WTC11 (cell line): ENCODE measurements at regions not wholly inside any gene's neighbourhood (a gene's known extent, or its start where the extent isn't known, plus 50 kb on each side); places are given as distances from the start of the nearest gene placed in this dataset.

Experiments used
- ATAC-seq: fragments of 200-7000 bp; cut with Tn5 transposase; 2 replicates; pipeline ENCODE4 v1.10.0; 2021; ENCODE audit warnings: mild to moderate bottlenecking, moderate library complexity
- CTCF ChIA-PET: fragments of 300-600 bp; sonication (Branson Sonifier 250); formaldehyde crosslinking; loops from one replicate; lab custom pipeline; 2021; ENCODE audit warnings: antibody characterized with exemption; lab: Charles Lee
- POLR2A ChIA-PET: fragments of 350-600 bp; sonication (Branson Sonifier 250); formaldehyde crosslinking; loops from one replicate; lab custom pipeline; 2021; ENCODE audit warnings: antibody characterized with exemption; lab: Charles Lee
- DNase-seq: peaks from one replicate; pipeline ENCODE4 v3.0.0; 2021; ENCODE audit warnings: low spot score
- H3K27ac Mint-ChIP-seq: 2 replicates; pipeline ENCODE4 v1.8.0; 2021; ENCODE audit warnings: mixed read lengths
- H3K27me3 Mint-ChIP-seq: 2 replicates; pipeline ENCODE4 v1.8.0; 2021; ENCODE audit warnings: low read depth, mild to moderate bottlenecking, moderate library complexity, mixed read lengths
- H3K36me3 Mint-ChIP-seq: 2 replicates; pipeline ENCODE4 v1.8.0; 2021; ENCODE audit warnings: mixed read lengths
- H3K4me1 Mint-ChIP-seq: 2 replicates; pipeline ENCODE4 v1.8.0; 2022; ENCODE audit warnings: mixed read lengths
- H3K4me3 Mint-ChIP-seq: 2 replicates; pipeline ENCODE4 v1.8.0; 2021; ENCODE audit warnings: mild to moderate bottlenecking, moderate library complexity, mixed read lengths
- H3K9me3 Mint-ChIP-seq: 2 replicates; pipeline ENCODE4 v1.8.0; 2021; ENCODE audit warnings: mixed read lengths
- ATF3 ChIP-seq: sonication (generic); formaldehyde crosslinking; conservative IDR thresholded peaks from 2 replicates; pipeline ENCODE4 v1.8.1; 2022; ENCODE audit warnings: mild to moderate bottlenecking, missing genetic modification reagents
- ELF4 ChIP-seq: sonication (generic); formaldehyde crosslinking; IDR thresholded peaks from 2 replicates; pipeline ENCODE4 v1.8.1; 2022; ENCODE audit warnings: low read depth, mild to moderate bottlenecking, moderate library complexity, missing genetic modification reagents
- ERG ChIP-seq: fragments of 250-450 bp; sonication (Bioruptor Pico); IDR thresholded peaks from 2 replicates; pipeline ENCODE4 v1.8.0; 2021; ENCODE audit warnings: mild to moderate bottlenecking
- ETV6 ChIP-seq: sonication (generic); formaldehyde crosslinking; IDR thresholded peaks from 2 replicates; pipeline ENCODE4 v1.8.1; 2022; ENCODE audit warnings: mild to moderate bottlenecking, missing genetic modification reagents
- FOXJ3 ChIP-seq: sonication (generic); formaldehyde crosslinking; IDR thresholded peaks from 2 replicates; pipeline ENCODE4 v1.9.0; 2021; ENCODE audit warnings: missing genetic modification reagents, mild to moderate bottlenecking, borderline replicate concordance
- HMGXB4 ChIP-seq: sonication (generic); formaldehyde crosslinking; IDR thresholded peaks from 2 replicates; pipeline ENCODE4 v1.8.1; 2023; ENCODE audit warnings: mild to moderate bottlenecking, moderate library complexity, missing genetic modification reagents
- MLX ChIP-seq: sonication (generic); formaldehyde crosslinking; IDR thresholded peaks from 2 replicates; pipeline ENCODE4 v1.8.1; 2023; ENCODE audit warnings: mild to moderate bottlenecking, missing genetic modification reagents, moderate library complexity
- MYBL2 ChIP-seq: sonication (generic); formaldehyde crosslinking; IDR thresholded peaks from 2 replicates; pipeline ENCODE4 v1.8.1; 2023; ENCODE audit warnings: mild to moderate bottlenecking, moderate library complexity, missing genetic modification reagents
- NR1H2 ChIP-seq: sonication (generic); formaldehyde crosslinking; IDR thresholded peaks from 2 replicates; pipeline ENCODE4 v1.9.0; 2021; ENCODE audit warnings: mild to moderate bottlenecking, moderate library complexity, missing genetic modification reagents
- PRDM15 ChIP-seq: sonication (generic); formaldehyde crosslinking; IDR thresholded peaks from 2 replicates; pipeline ENCODE4 v1.8.0; 2022; ENCODE audit warnings: missing genetic modification reagents
- PRRX2 ChIP-seq: fragments of 250-450 bp; sonication (Bioruptor Pico); IDR thresholded peaks from 2 replicates; pipeline ENCODE4 v1.8.0; 2021; ENCODE audit warnings: mild to moderate bottlenecking
- RELA ChIP-seq: sonication (generic); formaldehyde crosslinking; IDR thresholded peaks from 2 replicates; pipeline ENCODE4 v1.8.1; 2022; ENCODE audit warnings: missing genetic modification reagents, mild to moderate bottlenecking, borderline replicate concordance
- SP1 ChIP-seq: sonication (generic); formaldehyde crosslinking; conservative IDR thresholded peaks from 2 replicates; pipeline ENCODE4 v1.8.1; 2022; ENCODE audit warnings: missing genetic modification reagents
- TEAD4 ChIP-seq: sonication (generic); formaldehyde crosslinking; IDR thresholded peaks from 2 replicates; pipeline ENCODE4 v1.8.0; 2022; ENCODE audit warnings: mild to moderate bottlenecking, missing genetic modification reagents
- USF2 ChIP-seq: sonication (generic); formaldehyde crosslinking; IDR thresholded peaks from 2 replicates; pipeline ENCODE4 v1.8.1; 2023; ENCODE audit warnings: mild to moderate bottlenecking, missing genetic modification reagents, moderate library complexity
- ZNF317 ChIP-seq: sonication (generic); formaldehyde crosslinking; IDR thresholded peaks from 2 replicates; pipeline ENCODE4 v1.8.1; 2023; ENCODE audit warnings: low read depth, mild to moderate bottlenecking, moderate library complexity, missing genetic modification reagents, borderline replicate concordance
- TF ChIP-seq, protein P1 (sequence below): sonication (generic); formaldehyde crosslinking; IDR thresholded peaks from 2 replicates; pipeline ENCODE4 v1.8.1; 2023; ENCODE audit warnings: mild to moderate bottlenecking, missing genetic modification reagents, borderline replicate concordance
- TF ChIP-seq, protein P2 (sequence below): fragments of 250-450 bp; sonication (Bioruptor Pico); IDR thresholded peaks from 2 replicates; pipeline ENCODE4 v2.1.2; 2022; ENCODE audit warnings: mild to moderate bottlenecking, moderate library complexity

GRCh38 chr3:6229778-6230410 is 631.0 kb upstream of the GRM7 start (continued):
- TF ChIP-seq PRDM15 (no peak), USF2 (CRISPR knock-in tag) (no peak), ETV6 (no peak), NR1H2 (CRISPR knock-in tag) (no peak), HMGXB4 (CRISPR knock-in tag) (no peak), TEAD4 (no peak), ELF4 (CRISPR knock-in tag) (no peak), RELA (no peak), ATF3 (no peak)
- TF ChIP-seq, protein P1, sequence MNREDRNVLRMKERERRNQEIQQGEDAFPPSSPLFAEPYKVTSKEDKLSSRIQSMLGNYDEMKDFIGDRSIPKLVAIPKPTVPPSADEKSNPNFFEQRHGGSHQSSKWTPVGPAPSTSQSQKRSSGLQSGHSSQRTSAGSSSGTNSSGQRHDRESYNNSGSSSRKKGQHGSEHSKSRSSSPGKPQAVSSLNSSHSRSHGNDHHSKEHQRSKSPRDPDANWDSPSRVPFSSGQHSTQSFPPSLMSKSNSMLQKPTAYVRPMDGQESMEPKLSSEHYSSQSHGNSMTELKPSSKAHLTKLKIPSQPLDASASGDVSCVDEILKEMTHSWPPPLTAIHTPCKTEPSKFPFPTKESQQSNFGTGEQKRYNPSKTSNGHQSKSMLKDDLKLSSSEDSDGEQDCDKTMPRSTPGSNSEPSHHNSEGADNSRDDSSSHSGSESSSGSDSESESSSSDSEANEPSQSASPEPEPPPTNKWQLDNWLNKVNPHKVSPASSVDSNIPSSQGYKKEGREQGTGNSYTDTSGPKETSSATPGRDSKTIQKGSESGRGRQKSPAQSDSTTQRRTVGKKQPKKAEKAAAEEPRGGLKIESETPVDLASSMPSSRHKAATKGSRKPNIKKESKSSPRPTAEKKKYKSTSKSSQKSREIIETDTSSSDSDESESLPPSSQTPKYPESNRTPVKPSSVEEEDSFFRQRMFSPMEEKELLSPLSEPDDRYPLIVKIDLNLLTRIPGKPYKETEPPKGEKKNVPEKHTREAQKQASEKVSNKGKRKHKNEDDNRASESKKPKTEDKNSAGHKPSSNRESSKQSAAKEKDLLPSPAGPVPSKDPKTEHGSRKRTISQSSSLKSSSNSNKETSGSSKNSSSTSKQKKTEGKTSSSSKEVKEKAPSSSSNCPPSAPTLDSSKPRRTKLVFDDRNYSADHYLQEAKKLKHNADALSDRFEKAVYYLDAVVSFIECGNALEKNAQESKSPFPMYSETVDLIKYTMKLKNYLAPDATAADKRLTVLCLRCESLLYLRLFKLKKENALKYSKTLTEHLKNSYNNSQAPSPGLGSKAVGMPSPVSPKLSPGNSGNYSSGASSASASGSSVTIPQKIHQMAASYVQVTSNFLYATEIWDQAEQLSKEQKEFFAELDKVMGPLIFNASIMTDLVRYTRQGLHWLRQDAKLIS (CRISPR knock-in tag) = no peak

GRCh38 chr3:6242104-6242503 is 618.8 kb upstream of the GRM7 start:
- ChIA-PET CTCF (no interaction called here), POLR2A (no interaction called here)
- Mint-ChIP-seq H3K27me3 (no peaks in the 10 kb centered on the region), H3K9me3 (peaks cover 52% of the 10 kb centered on the region), H3K4me1 (no peaks in the 10 kb centered on the region), H3K4me3 (no peak overlapping the region), H3K36me3 (peaks cover 28% of the 10 kb centered on the region), H3K27ac (no peak overlapping the region)
- ATAC-seq = no peak
- no peak for DNase-seq
- no peak for TF ChIP-seq ERG (CRISPR knock-in tag)
- no peak for TF ChIP-seq FOXJ3 (CRISPR knock-in tag)
- no peak for TF ChIP-seq MLX (CRISPR knock-in tag)
- no peak for TF ChIP-seq SP1 (CRISPR knock-in tag)
- TF ChIP-seq PRRX2 = no peak
- TF ChIP-seq ZNF317 (CRISPR knock-in tag) = no peak
- TF ChIP-seq, protein P2, sequence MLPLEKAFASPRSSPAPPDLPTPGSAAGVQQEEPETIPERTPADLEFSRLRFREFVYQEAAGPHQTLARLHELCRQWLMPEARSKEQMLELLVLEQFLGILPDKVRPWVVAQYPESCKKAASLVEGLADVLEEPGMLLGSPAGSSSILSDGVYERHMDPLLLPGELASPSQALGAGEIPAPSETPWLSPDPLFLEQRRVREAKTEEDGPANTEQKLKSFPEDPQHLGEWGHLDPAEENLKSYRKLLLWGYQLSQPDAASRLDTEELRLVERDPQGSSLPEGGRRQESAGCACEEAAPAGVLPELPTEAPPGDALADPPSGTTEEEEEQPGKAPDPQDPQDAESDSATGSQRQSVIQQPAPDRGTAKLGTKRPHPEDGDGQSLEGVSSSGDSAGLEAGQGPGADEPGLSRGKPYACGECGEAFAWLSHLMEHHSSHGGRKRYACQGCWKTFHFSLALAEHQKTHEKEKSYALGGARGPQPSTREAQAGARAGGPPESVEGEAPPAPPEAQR (CRISPR knock-in tag) = no peak
- TF ChIP-seq MYBL2 = no peak
